Neuronal stem cell (in vitro differentiated cells): ENCODE measurements at regions not wholly inside any gene's neighbourhood (a gene's known extent, or its start where the extent isn't known, plus 50 kb on each side); places are given as distances from the start of the nearest gene placed in this dataset.

Source experiments
- DNase-seq: peaks from one replicate; pipeline ENCODE4 v3.0.0-alpha.2; 2013; ENCODE audit warnings: low spot score
- H2AFZ ChIP-seq: one replicate; pipeline ENCODE4 v1.6.1; 2013; ENCODE audit warnings: mild to moderate bottlenecking, low read length, inconsistent platforms
- H2AK5ac ChIP-seq: 2 replicates; pipeline ENCODE4 v1.6.1; 2013; ENCODE audit warnings: low read depth, mild to moderate bottlenecking, inconsistent platforms, low read length, moderate library complexity, mixed read lengths
- H2BK120ac ChIP-seq: 2 replicates; pipeline ENCODE4 v1.6.1; 2013; ENCODE audit warnings: low read depth, mild to moderate bottlenecking, inconsistent platforms, low read length, moderate library complexity, mixed read lengths
- H2BK12ac ChIP-seq: one replicate; pipeline ENCODE4 v1.6.1; 2013; ENCODE audit warnings: low read length, inconsistent platforms
- H2BK15ac ChIP-seq: 2 replicates; pipeline ENCODE4 v1.6.1; 2013; ENCODE audit warnings: mild to moderate bottlenecking, low read length, inconsistent platforms, mixed read lengths
- H2BK5ac ChIP-seq: one replicate; pipeline ENCODE4 v1.6.1; 2013; ENCODE audit warnings: inconsistent platforms, mild to moderate bottlenecking, low read length, moderate library complexity
- H3K14ac ChIP-seq: one replicate; pipeline ENCODE4 v1.6.1; 2013; ENCODE audit warnings: low read length, inconsistent platforms
- H3K18ac ChIP-seq: 2 replicates; pipeline ENCODE4 v1.6.1; 2013; ENCODE audit warnings: low read length, inconsistent platforms
- H3K23ac ChIP-seq: 2 replicates; pipeline ENCODE4 v1.6.1; 2013; ENCODE audit warnings: low read depth, mild to moderate bottlenecking, mixed read lengths, low read length, inconsistent platforms; ENCODE audit not compliant: poor library complexity
- H3K27ac ChIP-seq: replicated peaks from 3 replicates; pipeline ENCODE4 v1.5.1; 2013; ENCODE audit warnings: low read length, inconsistent platforms
- H3K27me3 ChIP-seq, 3 experiments: 2 replicates each; pipeline ENCODE4 v1.6.1; 2013; ENCODE audit warnings: low read length in 3 of 3, mild to moderate bottlenecking in 2 of 3, inconsistent platforms in 1 of 3, low read depth in 1 of 3, mixed read lengths in 1 of 3, moderate library complexity in 1 of 3; ENCODE audit not compliant: control insufficient read depth in 3 of 3, insufficient read depth in 3 of 3
- H3K36me3 ChIP-seq, 2 donors: replicated peaks in 1 of 2; 2 replicates each; pipeline ENCODE4 v1.6.1; 2013; ENCODE audit warnings: low read length in 2 of 2; ENCODE audit not compliant: control insufficient read depth in 2 of 2, insufficient read depth in 2 of 2
- H3K4ac ChIP-seq: 2 replicates; pipeline ENCODE4 v1.6.1; 2013; ENCODE audit warnings: inconsistent platforms, mild to moderate bottlenecking, low read length, moderate library complexity
- H3K4me1 ChIP-seq, 2 donors: 1 replicate in 1 of 2; 2 replicates in 1 of 2; pipeline ENCODE4 v1.6.1; 2013; ENCODE audit warnings: low read length in 2 of 2, low read depth in 1 of 2; ENCODE audit not compliant: control insufficient read depth in 2 of 2, insufficient read depth in 1 of 2
- H3K4me2 ChIP-seq: one replicate; pipeline ENCODE4 v1.6.1; 2013; ENCODE audit warnings: mild to moderate bottlenecking, low read length, inconsistent platforms; ENCODE audit not compliant: insufficient read depth, poor library complexity, severe bottlenecking
- H3K4me3 ChIP-seq, 2 donors: 2 replicates each; pipeline ENCODE4 v1.5.1; 2013; ENCODE audit warnings: low read length in 2 of 2, mild to moderate bottlenecking in 2 of 2, inconsistent platforms in 1 of 2, moderate library complexity in 1 of 2
- H3K79me1 ChIP-seq: one replicate; pipeline ENCODE4 v1.6.1; 2013; ENCODE audit warnings: low read depth, mild to moderate bottlenecking, inconsistent platforms, low read length, moderate library complexity
- H3K9ac ChIP-seq: one replicate; pipeline ENCODE4 v1.6.1; 2013; ENCODE audit warnings: mild to moderate bottlenecking, low read depth, low read length, inconsistent platforms; ENCODE audit not compliant: poor library complexity
- H3K9me3 ChIP-seq, 2 donors: replicated peaks in 1 of 2; 2 replicates each; pipeline versions ENCODE3 to v1.6.1; 2013; ENCODE audit warnings: low read length in 2 of 2, mild to moderate bottlenecking in 2 of 2, inconsistent platforms in 1 of 2, low read depth in 1 of 2, mixed read lengths in 1 of 2, moderate library complexity in 1 of 2; ENCODE audit not compliant: control insufficient read depth in 2 of 2, insufficient read depth in 1 of 2
- H4K8ac ChIP-seq: one replicate; pipeline ENCODE4 v1.6.1; 2013; ENCODE audit warnings: low read depth, mild to moderate bottlenecking, inconsistent platforms, low read length, moderate library complexity
- H4K91ac ChIP-seq: one replicate; pipeline ENCODE4 v1.6.1; 2013; ENCODE audit warnings: low read length, low read depth, mild to moderate bottlenecking, inconsistent platforms; ENCODE audit not compliant: poor library complexity
- WGBS, 2 donors: extraction: QIAGEN DNeasy Blood & Tissue Kit; methylation state at CpG; one replicate each; pipeline ENCODE4 v1.1.7; 2013; ENCODE audit warnings: missing lambda C conversion rate in 2 of 2, mixed read lengths in 1 of 2; ENCODE audit not compliant: insufficient read length in 2 of 2, insufficient replicate concordance in 1 of 2; ENCODE audit errors: extremely low coverage in 2 of 2; 5-methylcytosine and 5-hydroxymethylcytosine counted together

DNA sequence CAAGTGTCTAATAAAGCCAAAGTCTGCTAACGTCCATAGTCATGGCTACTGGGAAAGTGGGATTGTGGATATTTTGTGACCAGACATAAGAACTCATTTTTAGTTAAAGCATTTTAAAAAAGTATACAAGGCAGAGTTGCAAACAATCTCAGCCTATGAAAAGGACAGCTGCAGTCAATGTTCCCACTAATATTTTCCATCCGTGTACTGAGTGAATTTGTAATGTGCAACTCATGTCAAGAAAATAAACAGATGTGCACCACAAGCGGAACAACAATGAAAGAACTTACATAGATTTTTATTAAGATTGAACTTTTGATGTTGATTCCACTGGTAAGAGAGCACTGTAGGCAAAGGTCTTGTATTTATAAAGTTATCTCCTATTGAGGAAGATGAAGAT lies 231.3 kb upstream of the SEMA6D start:
- H3K36me3 ChIP-seq = no peaks in the 10 kb centered on the region
- H2BK5ac ChIP-seq = no peak overlapping the region
- H4K91ac ChIP-seq = no peak overlapping the region
- H3K4me2 ChIP-seq = no peak overlapping the region
- H3K23ac ChIP-seq = no peak overlapping the region
- H2AK5ac ChIP-seq = no peak overlapping the region
- no peak overlapping the region for H3K14ac ChIP-seq
- no peak overlapping the region for H4K8ac ChIP-seq
- H3K9ac ChIP-seq = no peak overlapping the region
- H3K27me3 ChIP-seq = no peaks in the 10 kb centered on the region
- H3K18ac ChIP-seq = no peak overlapping the region
- no peaks in the 10 kb centered on the region for H3K79me1 ChIP-seq
- no peaks in the 10 kb centered on the region for H3K9me3 ChIP-seq
- WGBS, 2 donors = no CpG with 5 or more reads among the region's 3 CpGs
- H3K4ac ChIP-seq = no peak overlapping the region
- no peak overlapping the region for H2BK12ac ChIP-seq
- no peak overlapping the region for H3K4me3 ChIP-seq
- no peak overlapping the region for H2BK15ac ChIP-seq
- H2BK120ac ChIP-seq = no peak overlapping the region
- H3K27ac ChIP-seq = no peak overlapping the region
- H3K4me1 ChIP-seq = no peaks in the 10 kb centered on the region
- DNase-seq = no peak
- H2AFZ ChIP-seq = no peak overlapping the region

DNA sequence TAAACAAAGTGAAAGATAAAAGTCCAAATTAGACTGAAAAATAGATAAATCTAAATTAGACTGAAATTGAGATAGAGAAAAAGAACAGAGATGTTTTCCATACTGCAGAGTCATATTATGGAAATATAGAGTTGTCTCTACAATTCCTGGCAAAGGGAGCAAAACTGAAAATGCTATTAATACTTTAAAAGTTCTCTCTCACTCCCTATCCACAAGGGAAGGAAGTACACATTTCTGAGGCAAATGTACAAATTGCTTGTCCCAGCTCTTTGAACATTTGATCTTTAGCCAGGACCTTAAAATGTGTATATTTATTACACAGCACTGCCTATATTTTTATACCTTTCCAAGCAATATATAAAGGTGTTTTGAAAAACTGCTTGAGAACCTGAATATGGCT lies 225.1 kb upstream of the SEMA6D start:
- Histone ChIP-seq H3K27me3 (no peaks in the 10 kb centered on the region), H2BK120ac (no peak overlapping the region), H3K23ac (no peak overlapping the region), H2BK15ac (no peak overlapping the region), H3K18ac (no peak overlapping the region), H3K9ac (no peak overlapping the region), H2BK5ac (no peak overlapping the region), H3K4me1 (no peaks in the 10 kb centered on the region), H3K79me1 (no peaks in the 10 kb centered on the region), H4K8ac (no peak overlapping the region), H2AK5ac (no peak overlapping the region), H2BK12ac (no peak overlapping the region), H4K91ac (no peak overlapping the region), H3K4me3 (no peak overlapping the region), H3K27ac (no peak overlapping the region), H3K14ac (no peak overlapping the region), H3K36me3 (no peaks in the 10 kb centered on the region), H3K4me2 (no peak overlapping the region), H3K4ac (no peak overlapping the region), H3K9me3 (no peaks in the 10 kb centered on the region), H2AFZ (no peak overlapping the region)
- DNase-seq = no peak

DNA sequence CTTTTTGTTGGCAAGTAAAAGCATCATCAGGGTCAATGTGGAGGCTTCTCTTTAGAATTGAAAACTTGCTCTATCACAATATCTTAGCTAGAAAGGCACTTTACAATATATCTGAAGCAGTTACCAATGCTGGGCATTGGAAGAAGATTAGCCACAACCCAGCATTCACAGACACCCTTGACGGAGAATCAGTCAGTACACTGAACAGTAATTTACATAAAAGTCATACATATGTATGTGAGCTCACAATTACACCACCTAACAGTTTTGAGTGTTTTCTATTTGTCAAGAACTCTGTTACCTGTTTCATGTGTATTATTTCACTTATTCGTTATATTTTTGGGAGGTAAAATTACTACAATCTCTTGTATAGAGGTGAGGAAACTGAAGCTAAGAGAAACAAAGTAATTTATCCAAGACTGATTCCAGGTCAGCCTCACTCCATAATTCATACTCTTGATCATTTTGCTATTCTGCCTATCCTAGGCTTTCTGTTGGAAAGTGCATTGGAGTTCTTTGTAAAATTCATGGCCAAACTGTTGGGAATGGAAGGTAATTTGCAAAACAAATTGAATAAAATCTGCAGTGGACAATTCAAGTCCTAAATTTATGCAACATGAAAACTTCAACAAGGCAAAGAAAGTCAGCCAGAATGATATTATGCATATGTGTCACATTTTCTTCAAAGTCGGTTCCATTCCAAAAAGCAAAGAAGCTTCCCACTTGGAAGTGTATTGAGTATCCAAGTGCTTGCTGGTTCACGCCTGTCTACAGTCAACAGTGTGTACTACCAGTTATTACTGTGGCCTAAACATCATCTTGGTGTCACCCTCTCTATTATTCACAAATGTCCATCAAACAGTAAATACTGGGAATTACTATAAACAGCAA lies 223.7 kb upstream of the SEMA6D start:
- no peak overlapping the region for H4K91ac ChIP-seq
- H2BK120ac ChIP-seq = no peak overlapping the region
- no peak overlapping the region for H3K27ac ChIP-seq
- H2BK15ac ChIP-seq = no peak overlapping the region
- no peak overlapping the region for H3K4ac ChIP-seq
- H2AFZ ChIP-seq = no peak overlapping the region
- no peak overlapping the region for H3K4me3 ChIP-seq
- no peaks in the 10 kb centered on the region for H3K79me1 ChIP-seq
- no peak overlapping the region for H3K9ac ChIP-seq
- DNase-seq = no peak
- no peak overlapping the region for H3K18ac ChIP-seq
- no peak overlapping the region for H4K8ac ChIP-seq
- H3K4me2 ChIP-seq = no peak overlapping the region
- no peak overlapping the region for H2BK12ac ChIP-seq
- WGBS, 2 donors = no CpG with 5 or more reads among the region's 4 CpGs
- H2AK5ac ChIP-seq = no peak overlapping the region
- H3K23ac ChIP-seq = no peak overlapping the region
- no peaks in the 10 kb centered on the region for H3K9me3 ChIP-seq
- H2BK5ac ChIP-seq = no peak overlapping the region
- H3K36me3 ChIP-seq = no peaks in the 10 kb centered on the region
- no peak overlapping the region for H3K14ac ChIP-seq
- no peaks in the 10 kb centered on the region for H3K4me1 ChIP-seq
- no peaks in the 10 kb centered on the region for H3K27me3 ChIP-seq

DNA sequence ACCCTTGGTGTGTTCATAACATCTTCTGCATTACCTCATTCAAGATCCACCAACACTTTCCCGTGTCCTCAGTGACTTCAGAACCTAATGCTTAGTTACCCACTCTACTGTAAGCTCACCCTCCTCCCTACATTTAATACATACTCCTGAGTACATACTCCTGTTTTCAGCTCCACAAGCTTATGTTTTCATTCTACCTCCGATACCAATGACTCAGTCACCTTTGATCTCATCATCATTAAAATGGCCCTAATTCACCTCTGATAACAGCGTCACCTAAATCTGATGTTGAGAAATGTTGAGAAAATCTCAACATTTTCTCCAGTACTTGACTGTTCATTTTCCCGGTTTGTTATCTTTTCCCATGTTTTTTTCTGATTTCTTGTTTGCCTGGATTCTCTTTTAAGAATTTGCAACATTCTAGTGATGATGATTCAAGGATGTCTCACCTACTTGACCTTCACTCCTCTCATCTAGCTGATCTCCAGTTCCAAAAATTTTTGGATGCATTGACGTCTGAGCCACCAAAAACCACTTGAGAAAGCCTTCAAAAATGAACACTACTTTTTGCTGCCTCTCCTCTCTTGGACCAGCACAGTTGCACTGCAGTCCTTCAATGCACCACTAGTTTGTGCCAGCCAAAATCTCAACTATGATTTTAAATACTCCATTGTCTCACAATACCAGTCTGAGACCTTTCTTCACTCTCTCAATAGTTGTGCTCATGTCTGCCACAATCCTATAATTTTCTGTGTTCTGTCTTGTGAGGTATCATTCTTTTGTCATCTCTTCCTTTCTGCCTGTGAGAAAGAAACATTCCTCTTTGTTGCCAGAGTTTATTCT lies 220.7 kb upstream of the SEMA6D start:
- Histone ChIP-seq H3K27ac (no peak overlapping the region), H3K9me3 (no peaks in the 10 kb centered on the region)

More for the DNA sequence above, 220.7 kb upstream of the SEMA6D start:
- Histone ChIP-seq H3K23ac (no peak overlapping the region), H2AK5ac (no peak overlapping the region), H2BK5ac (no peak overlapping the region), H3K36me3 (no peaks in the 10 kb centered on the region), H3K4ac (no peak overlapping the region), H2BK120ac (no peak overlapping the region), H3K9ac (no peak overlapping the region), H3K18ac (no peak overlapping the region), H3K4me3 (no peak overlapping the region), H4K91ac (no peak overlapping the region), H2AFZ (no peak overlapping the region), H3K27me3 (no peaks in the 10 kb centered on the region), H3K4me2 (no peak overlapping the region), H2BK15ac (no peak overlapping the region), H2BK12ac (no peak overlapping the region), H3K4me1 (no peaks in the 10 kb centered on the region), H4K8ac (no peak overlapping the region), H3K79me1 (no peaks in the 10 kb centered on the region), H3K14ac (no peak overlapping the region)
- DNase-seq = no peak
- WGBS, 2 donors = no CpG with 5 or more reads among the region's 5 CpGs
